ENCODE measurements at regions not wholly inside any gene's neighbourhood (a gene's known extent, or its start where the extent isn't known, plus 50 kb on each side); places are given as distances from the start of the nearest gene placed in this dataset.

- no peak for TF ChIP-seq CTCF (conservative IDR thresholded peaks at IDR 0.05)
- TF ChIP-seq ZFX (IDR thresholded peaks at IDR 0.05): no peak
Observed at GRCh38 chr2:185472574-185472973, 266.0 kb upstream of the FSIP2 start.

Data from C4-2B (cell line).